Uterus (tissue), 2 donors: ENCODE measurements at regions not wholly inside any gene's neighbourhood (a gene's known extent, or its start where the extent isn't known, plus 50 kb on each side); places are given as distances from the start of the nearest gene placed in this dataset.

ENCODE experiments used
- CTCF ChIP-seq, 4 experiments: fragments of 200-600 bp in 2 of 4; fragments of 450-650 bp in 2 of 4; sonication (generic) in 2 of 4; IDR thresholded peaks; one replicate each; pipeline ENCODE4 v1.5.1; 2016 to 2019; ENCODE audit warnings: antibody characterized with exemption in 4 of 4, mild to moderate bottlenecking in 2 of 4, moderate library complexity in 1 of 4
- POLR2A ChIP-seq, 2 donors: fragments of 450-650 bp; IDR thresholded peaks; one replicate each; pipeline ENCODE4 v1.6.1; 2016; ENCODE audit warnings: antibody characterized with exemption in 2 of 2, mild to moderate bottlenecking in 1 of 2, moderate library complexity in 1 of 2

GRCh38 chr18:75681538-75682115, 254.1 kb upstream of the SMIM21 start:
- no peak for TF ChIP-seq CTCF (IDR thresholded peaks at IDR 0.05)
- TF ChIP-seq POLR2A (IDR thresholded peaks at IDR 0.05) = no peak
